NCI-H146 treated with DMSO at 0.1 percent for 48 hours (cell line): ENCODE measurements at regions not wholly inside any gene's neighbourhood (a gene's known extent, or its start where the extent isn't known, plus 50 kb on each side); places are given as distances from the start of the nearest gene placed in this dataset.
"Not testable (repeated sequence)": the region's sequence is repeated elsewhere in the genome, so short reads cannot be mapped to it uniquely, and the experiment has no call there.

ENCODE experiments used
- DNase-seq: peaks from one replicate; lab custom pipeline; 2025; ENCODE audit not compliant: unreplicated experiment; lab: John Stamatoyannopoulos, UW

DNA sequence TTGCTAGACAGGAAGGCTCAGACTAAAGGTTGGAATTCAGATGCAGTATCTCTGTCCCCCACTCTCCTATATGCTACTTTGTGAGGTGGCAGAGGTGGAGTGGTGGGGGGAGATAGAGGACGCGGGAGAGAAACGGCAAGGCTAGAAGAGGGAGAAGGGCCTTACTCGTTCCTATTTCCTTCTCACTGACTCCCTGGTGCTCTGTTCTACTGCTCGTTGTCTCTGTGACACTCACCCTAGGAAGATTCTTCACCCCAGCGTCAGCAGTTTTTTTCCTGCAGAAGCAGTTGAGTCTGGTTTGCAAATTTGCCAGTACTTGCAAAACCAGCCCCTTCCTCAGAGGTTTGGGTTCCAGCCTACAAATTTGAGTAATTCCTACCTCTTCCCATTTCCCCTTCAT is 801.1 kb upstream of the SLC35B3 start:
- no peak for DNase-seq

- DNase-seq, result no peak
Measured at GRCh38 chr6:9233686-9234085, 798.3 kb upstream of the SLC35B3 start.

DNA sequence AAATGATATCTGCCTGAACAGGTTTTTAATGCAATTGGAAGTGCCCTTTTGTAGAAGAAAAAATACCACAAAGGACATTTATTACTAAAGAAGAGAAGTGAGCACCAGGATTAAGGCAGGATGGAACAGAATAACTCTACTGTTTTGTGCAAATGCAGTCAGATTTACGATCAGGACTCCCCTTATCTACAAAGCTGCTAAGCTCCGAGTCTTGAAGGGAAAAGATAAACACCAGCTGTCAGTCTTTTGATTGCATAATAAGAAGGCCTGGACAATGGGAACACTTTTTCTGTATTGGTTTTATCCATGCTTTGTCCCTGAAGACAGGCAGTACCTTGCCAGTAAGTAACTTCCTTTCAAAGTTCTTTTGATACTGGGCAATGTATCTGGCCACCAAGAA is 797.9 kb upstream of the SLC35B3 start:
- no peak for DNase-seq

DNA sequence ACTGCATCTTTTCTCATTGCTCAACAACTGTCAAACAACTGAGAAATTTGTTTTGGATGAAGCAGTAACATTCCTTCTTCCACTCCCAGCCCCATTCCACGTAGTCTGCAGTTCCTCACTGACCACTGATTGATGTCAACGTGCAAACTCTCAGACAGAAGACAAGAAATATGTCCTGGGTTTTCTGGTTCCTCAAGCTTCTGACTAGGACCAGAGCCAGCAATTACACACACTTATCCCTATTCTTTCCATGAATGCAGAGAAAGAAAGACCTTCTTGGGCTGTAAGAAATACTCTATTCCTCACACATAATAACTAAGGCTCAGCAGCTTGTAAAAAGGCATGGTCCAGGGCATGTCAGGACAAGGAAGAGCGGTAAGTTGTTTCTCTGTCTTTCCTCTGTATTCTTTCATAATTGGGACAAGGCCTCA is 790.1 kb upstream of the SLC35B3 start:
- DNase-seq, result no peak

DNA sequence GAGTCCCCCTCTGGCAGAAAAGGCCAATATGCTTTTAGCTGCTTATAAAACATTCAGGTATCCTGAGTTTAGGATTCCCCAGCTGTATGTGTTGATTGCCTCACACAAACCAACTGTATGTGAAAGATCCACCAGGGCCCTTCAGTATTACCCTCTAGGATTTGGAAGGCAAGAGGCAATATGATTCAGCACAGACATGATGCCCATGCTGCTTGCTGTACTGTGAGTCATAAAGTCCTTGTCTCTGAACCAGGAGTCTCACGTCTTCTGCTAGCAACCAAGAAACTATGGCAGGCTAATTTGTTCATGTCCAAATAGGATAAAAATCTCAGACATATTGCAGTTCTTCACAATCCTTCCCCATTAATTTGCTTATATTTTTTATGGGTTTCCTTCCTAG is 789.2 kb upstream of the SLC35B3 start:
- DNase-seq, result no peak

DNA sequence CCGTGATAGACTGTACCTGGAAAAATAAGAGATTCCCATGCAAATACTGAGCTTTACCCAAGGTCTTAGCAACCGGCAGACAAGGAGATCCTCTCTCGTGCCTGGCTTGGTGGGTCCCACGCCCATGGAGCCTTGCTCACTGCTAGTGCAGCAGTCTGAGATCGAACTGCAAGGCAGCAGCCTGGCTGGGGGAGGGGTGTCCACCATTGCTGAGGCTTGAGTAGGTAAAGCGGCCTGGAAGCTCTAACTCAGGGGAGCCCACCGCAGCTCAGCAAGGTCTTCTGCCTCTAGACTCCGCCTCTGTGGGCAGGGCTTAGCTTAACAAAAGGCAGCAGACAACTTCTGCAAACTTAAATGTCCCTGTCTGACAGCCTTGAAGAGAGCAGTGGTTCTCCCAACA is 778.4 kb upstream of the SLC35B3 start:
- not testable (repeated sequence) for DNase-seq

GRCh38 chr6:9208966-9209365 is 773.6 kb upstream of the SLC35B3 start:
- DNase-seq, result no peak

- DNase-seq, result no peak
Measured at GRCh38 chr6:9205645-9206044, 770.3 kb upstream of the SLC35B3 start.

DNA sequence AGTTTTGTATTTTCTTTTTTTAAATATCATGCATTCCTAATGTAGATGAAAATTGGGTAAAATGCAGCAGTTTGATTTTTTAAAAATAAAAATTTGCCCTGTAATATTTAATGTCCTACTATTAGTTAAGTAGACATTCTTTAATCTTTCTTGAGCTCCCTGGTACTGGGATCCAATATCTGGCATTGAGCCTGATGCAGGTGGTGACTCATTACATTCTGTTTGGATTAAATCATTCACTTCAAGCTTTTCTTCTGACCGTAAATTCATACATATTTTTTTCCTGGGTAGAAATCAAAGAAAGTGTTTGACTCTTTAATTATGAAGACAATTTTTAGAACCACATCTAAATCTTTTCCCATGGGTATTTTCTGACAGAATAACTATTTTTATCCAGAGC is 768.8 kb upstream of the SLC35B3 start:
- no peak for DNase-seq

GRCh38 chr6:9200712-9201111 is 765.4 kb upstream of the SLC35B3 start:
- DNase-seq, result no peak

DNA sequence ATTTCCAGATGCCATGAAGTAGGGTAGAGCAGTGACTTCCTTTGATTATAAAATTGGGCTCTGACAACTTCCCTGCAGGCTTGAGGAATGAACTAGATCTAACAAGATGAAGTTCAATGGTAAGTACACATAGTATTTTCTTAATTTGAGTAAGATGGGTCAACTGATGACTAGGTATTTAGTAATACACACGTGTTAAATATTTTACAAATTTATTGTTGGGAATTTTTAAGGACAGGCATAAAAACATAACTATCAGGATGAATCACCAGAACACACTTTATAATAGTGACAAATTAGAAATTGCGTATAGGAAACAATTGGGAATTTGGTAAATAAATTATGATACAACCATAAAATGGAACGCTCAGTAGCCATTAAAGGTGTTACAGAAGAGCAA is 762.4 kb upstream of the SLC35B3 start:
- no peak for DNase-seq

DNA sequence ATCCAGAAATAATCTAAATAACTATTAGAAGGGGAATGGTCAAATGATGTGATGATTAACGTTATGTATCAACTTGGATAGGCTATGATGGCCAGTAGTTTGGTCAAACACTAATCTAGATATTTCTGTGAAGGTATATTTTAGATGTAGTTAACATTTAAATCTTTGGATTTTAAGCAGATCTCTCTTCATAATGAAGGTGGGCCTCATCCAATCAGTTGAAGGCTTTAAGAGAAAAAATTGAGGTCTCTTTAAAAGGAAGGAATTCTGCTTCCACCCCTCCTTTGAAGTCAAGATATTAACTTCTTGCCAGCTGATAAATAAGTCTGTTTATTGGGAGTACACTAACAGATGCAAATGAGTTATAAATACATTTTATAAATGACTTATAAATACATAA is 760.0 kb upstream of the SLC35B3 start:
- no peak for DNase-seq

- no peak for DNase-seq
Measured at GRCh38 chr6:9192405-9192909, 757.1 kb upstream of the SLC35B3 start.

DNA sequence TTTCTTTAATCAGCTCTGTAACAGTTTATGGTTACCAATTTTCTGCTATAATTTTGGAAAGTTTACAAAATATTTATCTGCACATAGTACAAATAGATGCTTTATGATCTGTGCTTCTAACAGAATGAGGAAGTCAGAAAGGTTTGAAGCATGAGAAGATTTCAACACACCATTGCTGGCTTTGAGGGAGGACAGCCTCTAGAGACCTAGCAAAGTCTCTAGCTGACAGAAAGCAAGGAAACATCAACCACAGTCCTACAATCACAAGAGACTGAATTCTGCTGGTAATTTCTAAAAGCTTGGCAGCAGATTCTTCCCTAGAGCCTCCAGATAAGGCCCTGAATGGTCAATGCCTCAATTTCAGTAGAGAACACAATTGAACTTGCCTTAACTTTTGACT is 750.8 kb upstream of the SLC35B3 start:
- DNase-seq, result no peak

- no peak for DNase-seq
Measured at GRCh38 chr6:9178071-9178470, 742.7 kb upstream of the SLC35B3 start.

DNA sequence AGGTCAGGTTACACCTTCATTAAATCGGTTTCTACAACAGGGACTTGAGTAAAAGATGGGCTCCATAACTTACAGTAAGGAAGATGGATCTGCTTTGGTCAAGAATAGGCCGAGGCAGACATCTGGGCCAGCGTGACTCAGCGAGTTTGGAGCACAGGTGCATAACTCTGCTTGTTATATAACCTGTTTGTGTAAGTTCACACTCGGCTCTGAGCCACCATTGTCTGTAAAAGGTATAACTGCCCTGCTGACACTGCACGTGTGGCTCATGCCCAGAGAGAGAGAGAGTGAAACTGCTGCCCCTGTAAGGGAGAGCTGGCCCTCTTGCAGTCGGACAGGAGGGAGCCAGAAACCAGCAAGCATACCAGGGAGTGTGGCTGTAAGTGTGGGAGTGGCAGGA is 737.9 kb upstream of the SLC35B3 start:
- no peak for DNase-seq

DNA sequence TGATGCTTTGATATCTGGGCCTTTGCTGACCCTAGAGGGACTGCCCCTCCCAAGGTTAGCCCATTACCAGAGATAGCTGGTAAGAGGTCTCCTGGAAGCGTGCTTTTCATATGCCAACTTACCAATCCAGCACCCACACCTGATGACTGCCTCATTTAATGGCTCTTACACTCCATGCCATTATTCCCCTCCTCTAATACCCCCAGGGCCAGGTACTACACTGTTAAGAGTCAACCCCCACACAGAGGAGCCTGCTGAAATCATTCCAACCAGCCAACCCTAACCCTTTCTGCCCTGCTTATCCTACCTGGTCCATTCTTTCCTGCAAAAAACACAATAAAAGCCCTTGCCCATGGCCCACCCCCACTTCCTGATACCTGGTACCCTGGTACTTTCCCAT is 736.8 kb upstream of the SLC35B3 start:
- no peak for DNase-seq

DNA sequence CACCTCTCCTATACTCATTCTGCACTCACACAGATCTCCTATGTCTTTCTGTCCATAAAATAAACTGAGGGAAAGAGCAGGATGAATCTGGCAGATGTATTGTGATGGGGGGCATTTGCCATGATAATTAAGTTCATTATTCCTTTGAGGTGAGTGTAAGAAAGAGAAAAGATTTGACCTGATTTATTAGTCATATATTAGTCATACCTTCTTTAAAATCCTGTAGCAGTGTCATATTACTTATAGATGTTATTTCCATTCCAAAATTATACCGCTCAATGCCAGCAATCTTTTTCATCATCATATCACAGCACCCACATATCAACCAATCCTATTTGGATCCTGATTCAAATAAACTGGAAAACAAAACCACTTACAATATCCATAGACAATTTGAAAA is 733.3 kb upstream of the SLC35B3 start:
- no peak for DNase-seq

- DNase-seq, result no peak
Measured at GRCh38 chr6:9161731-9162130, 726.4 kb upstream of the SLC35B3 start.

DNA sequence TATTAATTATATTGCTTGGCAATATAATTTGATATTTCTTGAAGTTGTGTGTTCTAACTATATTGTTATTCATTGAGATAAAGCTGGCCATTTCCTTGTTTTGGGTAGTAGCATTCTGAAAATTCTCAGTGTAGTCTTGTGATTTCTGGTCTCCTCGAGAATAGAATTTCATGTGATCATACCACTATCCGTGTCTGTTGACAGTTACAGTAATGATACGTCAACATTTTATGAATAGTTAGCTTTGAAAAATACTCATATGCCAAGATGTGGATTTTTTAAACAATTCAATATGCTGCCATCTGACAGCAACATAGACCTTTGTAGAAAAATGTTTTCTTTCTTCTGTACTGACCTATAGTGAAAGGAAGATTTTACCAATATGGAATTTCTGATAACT is 723.7 kb upstream of the SLC35B3 start:
- DNase-seq, result no peak

DNA sequence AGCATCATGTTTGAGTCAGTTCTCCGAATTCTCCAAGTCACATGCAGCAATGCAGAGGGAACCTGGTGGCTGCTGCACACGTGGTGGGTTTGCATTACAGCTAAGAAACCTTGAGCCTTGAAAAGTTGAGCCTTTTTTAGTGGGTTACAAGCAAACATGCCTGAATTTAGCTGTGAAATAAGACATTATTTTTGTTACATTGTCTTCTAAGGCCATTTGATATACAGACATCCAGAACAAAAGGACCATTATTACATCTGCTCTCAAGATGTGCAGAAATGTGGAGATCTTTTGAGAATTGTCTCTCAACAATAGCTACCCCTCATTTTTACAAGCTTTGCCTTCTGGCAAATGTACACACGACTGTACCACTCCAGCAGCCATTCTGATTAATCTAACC is 720.5 kb upstream of the SLC35B3 start:
- DNase-seq, result no peak

GRCh38 chr6:9143140-9143539 is 707.8 kb upstream of the SLC35B3 start:
- DNase-seq, result no peak

DNA sequence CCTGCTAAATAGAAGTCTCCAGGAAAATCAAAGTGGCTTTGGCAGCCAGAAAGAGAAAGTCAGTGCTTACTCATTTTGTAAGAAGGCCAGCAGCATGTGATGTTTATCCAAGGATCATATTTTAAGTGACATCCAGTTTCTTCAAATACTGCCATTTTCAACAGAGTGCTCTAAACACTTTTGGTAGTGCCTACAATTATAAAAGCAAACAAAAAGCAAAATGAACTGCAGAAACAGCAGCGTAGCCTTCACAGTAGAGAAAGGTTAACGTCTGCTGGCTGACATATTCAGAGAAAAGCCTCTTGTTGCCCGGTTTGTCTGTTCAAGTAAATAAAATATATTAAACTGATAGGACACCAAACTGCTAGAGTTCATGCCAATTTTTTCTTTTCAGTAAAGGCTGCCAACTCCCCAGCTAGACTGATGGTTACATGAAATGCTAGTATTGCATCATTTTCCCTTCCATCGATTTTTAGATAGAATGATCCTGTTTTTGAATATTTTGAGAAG is 705.7 kb upstream of the SLC35B3 start:
- DNase-seq, result peak; percentile 54

DNA sequence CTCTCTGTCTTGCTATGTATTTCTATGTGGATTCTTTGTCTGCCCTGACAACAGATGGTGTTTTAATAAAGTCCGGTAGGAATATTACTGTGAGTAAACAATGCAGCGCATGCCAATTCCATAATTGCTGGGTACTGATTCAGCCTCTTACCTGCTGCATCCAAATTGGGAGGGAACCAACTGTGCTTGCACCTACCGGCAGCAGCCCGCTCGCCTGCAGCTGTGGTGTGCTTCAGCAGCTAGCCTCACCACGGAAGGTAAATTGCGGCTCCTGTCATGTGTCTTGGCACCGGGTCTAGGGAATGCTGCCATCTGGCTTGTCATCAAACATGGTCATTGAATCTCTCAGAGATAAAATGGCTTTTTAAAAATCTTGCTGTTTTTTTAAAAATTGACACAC is 704.8 kb upstream of the SLC35B3 start:
- DNase-seq, result peak; percentile 67
